ENCODE measurements at regions not wholly inside any gene's neighbourhood (a gene's known extent, or its start where the extent isn't known, plus 50 kb on each side); places are given as distances from the start of the nearest gene placed in this dataset.

- no peaks in the 10 kb centered on the region for H3K4me1 ChIP-seq
- TF ChIP-seq CTCF (IDR thresholded peaks at IDR 0.05) = no peak
- H3K9me3 ChIP-seq = no peaks in the 10 kb centered on the region
- no peak overlapping the region for H3K4me3 ChIP-seq
- intact Hi-C loops (cut with DNase I) = no loop called here
- no peaks in the 10 kb centered on the region for H3K36me3 ChIP-seq
- no peaks in the 10 kb centered on the region for H3K27me3 ChIP-seq
- 68 to 83% methylated on average over 3 of the region's 3 CpGs for WGBS, 2 donors
- no peak overlapping the region for H3K27ac ChIP-seq
- DNase-seq = no peak
- no peak for FAIRE-seq
- no peak for ATAC-seq
These were observed 236.0 kb upstream of the VCX3A start for GRCh38 chrX:6770936-6771335.

- WGBS, 2 donors = 64 to 71% methylated on average over 7 of the region's 7 CpGs
- DNase-seq = no peak
These were observed 234.0 kb upstream of the VCX3A start for GRCh38 chrX:6768881-6769280.

GRCh38 chrX:6761251-6761650 is 226.3 kb upstream of the VCX3A start:
- ATAC-seq (no peak), FAIRE-seq (no peak), DNase-seq (no peak)
- no peaks in the 10 kb centered on the region for H3K36me3 ChIP-seq
- no peak overlapping the region for H3K4me3 ChIP-seq
- TF ChIP-seq CTCF (IDR thresholded peaks at IDR 0.05) = no peak
- no peaks in the 10 kb centered on the region for H3K27me3 ChIP-seq
- WGBS, 2 donors = 89 to 93% methylated on average over 1 of the region's 1 CpG
- intact Hi-C loops (cut with DNase I) = no loop called here
- H3K27ac ChIP-seq = no peak overlapping the region
- H3K9me3 ChIP-seq = no peaks in the 10 kb centered on the region
- no peaks in the 10 kb centered on the region for H3K4me1 ChIP-seq

More at GRCh38 chrX:6768881-6769280, 234.0 kb upstream of the VCX3A start:
- no peaks in the 10 kb centered on the region for H3K36me3 ChIP-seq
- intact Hi-C loops (cut with DNase I) = no loop called here
- no peaks in the 10 kb centered on the region for H3K9me3 ChIP-seq
- no peaks in the 10 kb centered on the region for H3K27me3 ChIP-seq
- ATAC-seq = no peak
- no peak for FAIRE-seq
- H3K4me1 ChIP-seq = no peaks in the 10 kb centered on the region
- H3K27ac ChIP-seq = no peak overlapping the region
- no peak for TF ChIP-seq CTCF (IDR thresholded peaks at IDR 0.05)
- H3K4me3 ChIP-seq = no peak overlapping the region

- Histone ChIP-seq H3K36me3 (no peaks in the 10 kb centered on the region), H3K4me3 (no peak overlapping the region), H3K4me1 (no peaks in the 10 kb centered on the region), H3K9me3 (no peaks in the 10 kb centered on the region), H3K27ac (no peak overlapping the region), H3K27me3 (no peaks in the 10 kb centered on the region)
- WGBS, 2 donors = 85 to 89% methylated on average over 7 of the region's 7 CpGs
- TF ChIP-seq CTCF (IDR thresholded peaks at IDR 0.05) = no peak
- intact Hi-C loops (cut with DNase I) = no loop called here
- FAIRE-seq (no peak), ATAC-seq (no peak), DNase-seq (no peak)
These were observed 224.9 kb upstream of the VCX3A start for GRCh38 chrX:6759655-6760375.

GRCh38 chrX:6758234-6758633 is 223.3 kb upstream of the VCX3A start:
- WGBS, 2 donors = 91 to 92% methylated on average over 6 of the region's 6 CpGs
- intact Hi-C loops (cut with DNase I) = no loop called here
- H3K4me3 ChIP-seq = no peak overlapping the region
- H3K4me1 ChIP-seq = no peaks in the 10 kb centered on the region
- H3K27me3 ChIP-seq = no peaks in the 10 kb centered on the region
- no peak overlapping the region for H3K27ac ChIP-seq
- TF ChIP-seq CTCF (IDR thresholded peaks at IDR 0.05) = no peak
- H3K36me3 ChIP-seq = no peaks in the 10 kb centered on the region
- FAIRE-seq (no peak), ATAC-seq (no peak), DNase-seq (no peak)
- H3K9me3 ChIP-seq = no peaks in the 10 kb centered on the region

All from pancreas (tissue), 10 donors.